Left forelimb (tissue), 1 donor: ENCODE measurements at regions not wholly inside any gene's neighbourhood (a gene's known extent, or its start where the extent isn't known, plus 50 kb on each side); places are given as distances from the start of the nearest gene placed in this dataset.

Experiments
- DNase-seq: peaks from one replicate; pipeline ENCODE4 v3.0.0-alpha.2; 2018; ENCODE audit warnings: low spot score

DNA sequence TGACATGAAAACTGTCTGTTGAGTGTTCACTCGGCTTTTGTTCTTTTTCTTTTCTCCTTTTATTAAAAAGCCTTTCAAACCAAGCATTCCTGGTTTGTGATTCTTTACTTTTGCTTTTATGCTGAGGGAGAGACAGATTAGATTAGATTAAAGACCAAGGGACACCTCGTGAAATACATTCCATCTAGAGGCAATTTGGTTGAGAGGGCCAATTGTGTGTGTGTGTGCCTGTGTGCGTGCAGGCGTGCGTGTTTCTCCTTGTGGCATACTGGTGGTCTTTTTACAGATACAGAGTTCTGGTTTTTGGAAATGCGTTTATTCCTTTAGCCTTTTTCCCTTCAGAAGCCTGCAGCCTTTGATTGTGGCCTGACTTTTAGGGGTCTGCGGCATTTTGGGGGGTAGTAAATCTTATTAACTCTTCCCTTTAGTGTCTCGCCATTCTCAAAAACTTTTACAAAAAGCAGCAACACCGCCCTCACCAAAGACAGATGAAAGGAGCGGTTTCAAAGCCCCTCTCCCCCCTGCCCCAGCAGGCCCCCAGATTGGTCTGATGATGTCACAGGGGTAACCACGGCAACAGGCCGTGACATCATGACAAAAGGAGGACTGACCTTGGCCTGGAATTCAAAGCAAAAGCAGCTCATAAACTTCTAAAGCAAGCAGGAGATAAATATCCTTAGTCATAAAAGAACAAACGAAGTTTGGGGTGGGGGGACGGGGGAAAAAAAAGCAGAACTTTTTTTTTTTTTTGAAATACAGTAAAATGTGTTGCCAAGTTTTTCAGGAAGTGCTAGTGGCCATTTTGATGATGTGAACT lies 84.1 kb upstream of the TBX3 start:
- DNase-seq = no peak

GRCh38 chr12:114767084-114767760 lies 83.2 kb upstream of the TBX3 start:
- DNase-seq = no peak

DNA sequence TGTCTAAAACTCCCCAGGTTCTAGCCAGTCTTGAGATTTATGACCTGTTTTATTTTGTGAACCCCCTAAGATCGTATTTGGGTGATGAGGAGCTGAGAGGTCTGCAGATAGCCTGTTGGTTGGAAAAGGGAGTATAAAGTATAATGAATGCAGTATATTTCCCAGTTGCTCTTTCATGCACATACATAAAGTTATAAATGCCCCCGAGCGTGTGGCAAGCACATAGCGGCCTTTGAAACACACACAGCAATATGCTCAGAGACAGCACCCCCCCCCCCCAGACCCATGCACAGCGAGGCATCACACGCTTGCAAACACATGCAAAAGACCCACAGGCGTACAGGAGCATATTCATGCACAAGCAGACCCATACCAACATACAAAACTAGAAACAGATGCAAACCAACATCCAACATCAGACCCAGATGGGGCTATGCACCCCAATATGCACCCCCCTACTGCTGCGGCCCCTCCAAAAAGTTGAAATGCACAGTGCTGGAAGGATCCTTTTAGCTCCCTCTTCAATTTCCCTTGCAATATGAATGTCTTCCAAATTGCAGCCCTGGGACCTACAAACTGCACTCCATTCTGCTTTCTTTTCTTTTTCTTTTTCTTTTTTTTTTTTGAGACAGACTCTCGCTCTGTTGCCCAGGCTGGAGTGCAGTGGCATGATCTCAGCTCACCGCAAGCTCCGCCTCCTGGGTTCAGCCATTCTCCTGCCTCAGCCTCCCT lies 82.2 kb upstream of the TBX3 start:
- no peak for DNase-seq

- no peak for DNase-seq
These were observed 80.5 kb upstream of the TBX3 start for GRCh38 chr12:114764510-114764909.

- DNase-seq = peak; percentile 79
These were observed 78.6 kb upstream of the TBX3 start for GRCh38 chr12:114762490-114763110.

DNA sequence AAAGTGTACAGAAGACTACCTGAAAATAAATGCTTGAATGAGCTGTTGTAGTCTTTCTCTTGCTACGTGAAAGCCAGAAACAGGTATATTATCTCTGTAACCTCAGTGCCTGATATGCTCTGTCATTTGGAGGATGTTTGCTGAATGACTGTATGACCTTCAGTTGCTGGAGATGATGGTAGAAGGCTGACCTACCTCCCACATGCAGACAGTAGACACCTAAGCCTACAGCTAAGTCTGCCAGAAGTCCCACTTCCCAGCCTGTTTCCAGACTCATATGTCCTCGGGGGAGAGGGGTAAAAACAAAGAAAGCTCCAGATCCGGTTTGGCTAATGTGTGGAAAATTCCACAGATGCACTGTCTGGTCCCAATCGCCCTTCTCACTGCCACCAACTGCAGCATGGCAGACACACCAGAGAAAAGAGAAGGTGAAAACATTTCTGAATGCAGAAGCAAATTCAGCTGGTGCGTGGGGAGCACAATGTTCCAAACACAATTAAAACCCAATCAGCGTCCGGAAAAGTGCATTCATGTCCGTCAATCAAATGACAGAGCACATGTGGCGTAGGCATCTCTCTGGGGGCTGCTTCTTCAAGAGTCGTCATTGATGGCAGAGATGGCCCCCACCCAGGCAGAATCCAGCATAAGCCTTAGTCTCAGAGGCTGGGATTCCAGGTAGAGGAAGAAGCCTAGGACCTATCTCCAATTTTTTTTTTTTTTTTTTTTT lies 76.3 kb upstream of the TBX3 start:
- no peak for DNase-seq

GRCh38 chr12:114759635-114760034 lies 75.7 kb upstream of the TBX3 start:
- no peak for DNase-seq

- DNase-seq = no peak
These were observed 73.8 kb upstream of the TBX3 start for GRCh38 chr12:114757684-114758325.

DNA sequence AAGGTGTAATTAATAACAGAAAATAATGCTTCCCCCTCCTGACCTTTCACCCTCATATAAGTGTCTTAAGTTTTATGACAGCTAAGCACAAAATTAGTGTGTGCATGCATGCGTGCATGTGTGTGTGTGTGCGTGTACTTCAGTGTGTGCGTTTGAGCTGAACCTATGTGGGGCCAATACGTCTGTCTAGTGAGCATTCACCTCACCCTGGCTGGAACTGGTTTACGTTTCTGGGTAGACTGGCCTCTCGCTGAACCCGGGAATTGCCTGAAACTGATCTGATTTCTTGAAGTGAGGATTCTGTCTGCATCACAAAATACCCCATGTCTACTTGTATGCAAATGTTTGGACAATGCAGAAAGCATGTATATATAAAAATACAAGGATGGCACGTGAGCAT lies 68.2 kb upstream of the TBX3 start:
- no peak for DNase-seq

DNA sequence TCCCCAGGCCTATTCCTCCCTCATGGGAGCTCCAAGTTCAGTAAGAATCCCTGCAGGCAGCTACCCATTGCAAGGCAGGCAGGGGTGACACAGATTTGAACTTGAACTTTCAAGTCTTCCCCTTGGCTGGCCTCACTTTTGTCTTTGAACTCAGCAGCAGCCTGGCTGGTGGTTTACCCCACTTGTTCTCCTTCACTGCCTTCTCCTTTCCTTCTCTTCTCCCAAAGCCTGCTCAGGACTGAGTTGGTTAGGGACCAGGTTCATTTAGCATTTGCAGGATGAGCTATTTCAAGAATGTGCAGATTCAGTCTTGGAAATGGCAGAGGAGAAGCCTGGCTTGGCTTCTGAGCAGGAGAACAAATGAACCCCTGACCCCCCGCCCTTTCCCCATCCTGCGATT lies 67.7 kb upstream of the TBX3 start:
- no peak for DNase-seq

DNA sequence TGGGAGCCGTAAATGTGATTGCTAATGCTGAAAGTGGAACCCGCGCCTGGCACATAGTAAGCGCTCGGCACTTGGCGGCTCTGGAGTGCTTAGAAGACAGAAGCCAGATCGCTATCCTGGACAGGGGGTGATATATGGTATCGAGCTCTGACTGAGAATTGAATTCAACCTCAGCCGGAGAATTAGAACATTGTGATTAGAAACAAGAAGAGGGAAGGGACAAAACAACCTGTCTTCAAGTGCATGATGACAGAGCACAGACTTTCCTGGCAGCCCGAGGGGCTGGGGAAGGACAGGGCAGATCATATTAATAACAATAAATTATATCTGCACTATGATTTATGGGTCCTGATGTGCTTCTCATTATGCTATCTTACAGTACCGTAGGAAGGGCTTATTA lies 66.9 kb upstream of the TBX3 start:
- no peak for DNase-seq

DNA sequence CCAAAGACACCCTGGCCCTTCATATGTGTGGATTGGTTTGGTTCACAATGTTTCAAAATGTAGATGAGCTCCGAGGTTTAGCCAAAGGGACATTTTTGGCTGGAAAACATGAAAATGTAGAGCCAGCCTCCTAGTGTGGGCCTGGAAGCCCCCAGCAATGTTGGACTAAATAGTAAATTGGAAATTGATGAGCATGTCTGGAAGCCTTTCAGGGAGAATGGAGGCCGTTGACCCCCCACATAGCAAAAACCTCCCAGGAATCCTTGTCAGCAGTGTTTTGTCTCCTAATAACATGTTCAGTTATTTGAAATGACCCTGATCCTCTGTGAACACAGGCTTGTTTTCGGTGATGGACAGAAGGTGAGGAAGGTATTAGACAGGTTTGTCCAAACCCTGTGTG lies 65.1 kb upstream of the TBX3 start:
- DNase-seq = no peak

GRCh38 chr12:114747012-114747858 lies 63.3 kb upstream of the TBX3 start:
- no peak for DNase-seq

- no peak for DNase-seq
These were observed 62.5 kb upstream of the TBX3 start for GRCh38 chr12:114746297-114747011.

DNA sequence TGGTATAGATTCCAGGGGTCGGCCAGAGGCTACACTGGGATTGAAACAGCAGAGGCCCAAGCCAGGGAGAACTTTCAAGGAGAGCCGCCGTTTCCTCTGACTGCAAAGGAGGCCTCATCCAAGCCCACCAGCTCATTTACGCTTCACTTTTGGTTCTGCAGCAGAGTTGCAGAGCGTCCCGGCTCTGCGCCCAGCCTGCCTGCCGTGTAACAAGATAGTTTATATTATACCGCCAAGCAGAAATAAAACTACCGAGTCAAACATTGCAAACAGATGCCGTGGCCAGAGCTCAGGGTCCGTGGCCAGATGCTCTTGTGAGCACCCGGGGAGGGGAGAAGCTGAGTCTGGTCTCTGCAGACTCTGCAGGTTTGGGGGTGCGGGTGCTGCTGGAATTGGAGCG lies 60.7 kb upstream of the TBX3 start:
- DNase-seq = peak; percentile 83

- no peak for DNase-seq
These were observed 60.3 kb upstream of the TBX3 start for GRCh38 chr12:114744285-114744684.

DNA sequence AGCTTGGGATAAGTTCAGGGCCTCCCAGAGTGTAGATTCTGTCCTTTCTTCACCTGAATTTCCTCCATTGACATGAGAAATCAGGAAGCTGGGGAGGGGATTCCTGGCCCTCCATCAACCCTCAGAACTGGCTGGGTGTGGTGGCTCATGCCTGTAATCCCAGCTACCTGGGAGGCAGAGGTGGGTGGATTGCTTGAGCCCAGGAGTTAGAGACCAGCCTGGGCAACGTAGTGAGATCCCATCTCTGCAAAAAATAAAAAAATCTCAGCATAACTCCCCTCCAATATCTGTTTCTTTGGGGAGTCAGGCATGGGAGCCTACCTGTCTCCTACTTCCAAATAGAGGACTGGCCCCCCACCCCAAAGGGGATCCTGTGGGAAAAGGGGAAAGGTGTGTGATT lies 59.8 kb upstream of the TBX3 start:
- no peak for DNase-seq

DNA sequence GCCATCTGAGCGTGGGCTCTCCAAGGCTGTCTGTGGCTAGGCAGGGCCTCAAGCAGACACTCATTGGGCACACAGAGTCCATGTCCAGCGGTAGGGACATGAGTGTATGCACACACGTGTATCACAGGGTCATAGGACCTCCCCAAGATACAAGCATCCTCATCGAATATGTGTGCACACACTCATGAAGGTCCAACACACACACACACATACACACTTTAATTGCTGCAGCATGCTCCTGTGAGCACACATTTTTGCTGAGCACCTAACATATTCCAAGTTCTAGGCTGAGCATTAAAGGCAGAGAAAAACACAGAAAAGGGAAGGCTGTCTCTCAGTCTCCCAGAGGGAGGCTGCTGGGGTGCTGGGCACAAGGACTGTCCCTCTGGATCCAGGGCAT lies 59.3 kb upstream of the TBX3 start:
- DNase-seq = no peak

DNA sequence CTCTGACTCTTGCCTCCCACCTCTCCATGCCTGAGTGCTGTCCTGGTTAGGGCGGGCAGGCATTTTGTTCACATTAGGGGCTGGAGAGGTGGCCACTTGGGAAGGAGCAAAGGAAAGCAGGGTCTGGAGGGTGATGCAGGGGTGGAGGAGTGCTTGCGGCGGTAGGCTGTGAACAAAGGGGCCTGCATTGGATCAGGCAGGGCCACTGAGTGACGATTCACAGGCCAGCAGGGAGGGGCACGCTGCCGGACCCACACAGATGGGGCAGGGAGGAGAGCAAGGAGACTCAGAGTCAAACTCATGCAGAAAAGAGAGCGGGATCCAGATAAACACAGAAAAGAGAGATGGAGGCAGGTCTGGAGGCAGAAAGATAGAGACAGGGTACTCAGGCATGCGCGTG lies 58.4 kb upstream of the TBX3 start:
- no peak for DNase-seq

GRCh38 chr12:114741940-114742339 lies 58.0 kb upstream of the TBX3 start:
- DNase-seq = no peak
